Suppressor macrophage treated with lipopolysaccharide for 1 hour (primary cell): ENCODE measurements at regions not wholly inside any gene's neighbourhood (a gene's known extent, or its start where the extent isn't known, plus 50 kb on each side); places are given as distances from the start of the nearest gene placed in this dataset.
"Not testable (repeated sequence)": the region's sequence is repeated elsewhere in the genome, so short reads cannot be mapped to it uniquely, and the experiment has no call there.

Experiments used
- DNase-seq, 3 donors: peaks; one replicate each; pipeline ENCODE4 v3.0.0-alpha.2; 2020 to 2022

DNA sequence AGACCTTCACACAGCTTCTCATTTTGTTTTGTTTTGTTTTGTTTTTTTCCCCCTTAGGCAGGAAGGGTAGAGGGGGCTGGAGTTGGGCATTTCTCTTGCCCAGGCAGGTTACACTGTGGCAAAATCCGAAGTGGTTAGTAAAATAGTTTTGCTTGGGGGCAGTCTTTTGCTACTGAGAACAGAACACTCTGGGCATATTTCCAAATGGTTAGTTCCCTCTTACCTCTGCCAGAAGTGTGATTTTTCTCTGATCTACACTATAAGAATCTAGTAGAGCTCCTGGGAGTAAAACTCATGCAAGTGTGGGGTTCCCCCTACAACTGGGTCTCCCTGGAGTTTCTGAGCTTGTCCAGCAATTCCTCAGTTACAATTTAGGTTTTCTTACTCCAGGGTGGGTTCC lies 61.7 kb downstream of the NPS start:
- DNase-seq: no peak

GRCh38 chr10:127614484-127615017 lies 65.4 kb downstream of the NPS start:
- no peak for DNase-seq

DNA sequence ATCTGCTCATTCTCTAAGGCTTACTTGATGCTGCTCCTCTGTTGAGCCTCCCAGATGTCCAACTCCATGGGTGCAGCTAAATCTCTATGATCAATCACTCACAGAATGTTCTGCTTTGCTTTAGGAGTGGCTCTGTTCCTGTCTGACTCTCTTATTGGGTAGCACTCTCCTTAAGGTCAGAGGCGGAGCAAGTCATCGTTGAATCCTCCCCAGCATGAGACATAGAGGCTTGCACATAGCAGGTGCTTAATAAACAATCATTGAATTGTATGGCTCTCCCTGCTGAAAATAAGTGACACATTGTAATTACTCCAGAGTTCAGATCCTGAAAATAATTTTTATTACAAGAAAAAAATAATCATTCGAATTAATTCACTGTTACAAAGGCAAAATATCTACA lies 69.7 kb downstream of the NPS start:
- DNase-seq: no peak

- no peak for DNase-seq
Measured at GRCh38 chr10:127619546-127620325, 70.6 kb downstream of the NPS start.

- no peak for DNase-seq
Measured at GRCh38 chr10:127635882-127636281, 86.8 kb downstream of the NPS start.

DNA sequence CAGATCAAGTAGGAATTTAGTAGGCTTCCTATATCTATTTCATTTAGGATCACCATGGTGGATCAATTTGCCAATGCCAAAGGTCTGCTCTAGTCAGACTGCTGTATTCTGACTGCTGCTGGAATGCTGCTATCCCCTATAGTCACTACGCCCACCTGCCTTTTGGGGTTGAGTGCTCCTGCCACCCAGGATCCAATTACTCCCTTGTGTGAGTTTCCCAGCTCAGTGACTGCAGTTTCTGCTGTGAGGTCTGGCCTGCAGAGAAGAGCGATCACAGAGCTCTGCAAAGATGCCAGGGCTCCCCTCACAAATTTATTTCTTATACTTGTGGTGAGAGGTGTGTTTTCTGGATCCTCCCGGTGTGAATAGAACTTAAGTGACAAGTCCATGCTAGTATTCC lies 88.1 kb upstream of the FOXI2 start:
- no peak for DNase-seq

DNA sequence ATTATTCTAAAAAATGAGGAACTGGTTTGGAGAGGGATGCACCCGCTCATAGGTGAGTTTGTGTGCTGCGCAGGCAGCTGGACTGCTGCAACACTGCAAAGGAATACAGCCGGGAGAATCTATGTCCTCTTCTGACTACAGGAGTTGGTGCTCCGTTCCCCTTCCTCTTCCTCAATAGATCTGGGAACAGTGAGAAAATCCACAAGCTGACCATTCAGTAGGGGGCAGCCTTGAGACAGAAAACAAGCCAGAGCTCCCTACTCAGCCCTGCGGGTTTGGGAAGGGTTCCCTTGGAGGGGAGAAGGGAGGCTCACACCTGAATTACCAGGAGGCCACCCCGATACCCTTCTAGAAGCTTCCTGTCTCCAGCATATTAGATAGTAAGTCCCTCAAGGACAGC lies 87.3 kb upstream of the FOXI2 start:
- peak; percentile 18 to 22 (median 19) for DNase-seq

- DNase-seq: no peak
Measured at GRCh38 chr10:127657056-127657455, 79.9 kb upstream of the FOXI2 start.

DNA sequence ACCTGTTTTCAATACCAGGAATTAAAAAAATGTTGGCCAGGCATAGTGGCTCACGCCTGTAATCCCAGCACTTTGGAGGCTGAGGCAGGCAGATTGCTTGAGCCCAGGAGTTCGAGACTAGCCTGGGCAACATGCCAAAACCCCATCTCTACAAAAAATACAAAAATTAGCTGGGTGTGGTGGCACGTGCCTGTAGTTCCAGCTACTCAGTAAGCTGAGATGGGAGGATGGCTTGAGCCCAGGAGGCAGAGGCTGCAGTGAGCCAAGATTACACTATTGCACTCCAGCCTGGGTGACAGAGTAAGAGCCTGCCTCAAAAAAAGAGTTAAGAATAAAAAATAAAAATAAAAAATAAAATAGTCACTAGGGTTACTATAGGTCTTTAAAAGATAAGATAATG lies 60.6 kb upstream of the FOXI2 start:
- DNase-seq: not testable (repeated sequence)

GRCh38 chr10:127678091-127678490 lies 58.9 kb upstream of the FOXI2 start:
- no peak for DNase-seq

GRCh38 chr10:127679642-127680255 lies 57.2 kb upstream of the FOXI2 start:
- DNase-seq: no peak
